ENCODE measurements at regions not wholly inside any gene's neighbourhood (a gene's known extent, or its start where the extent isn't known, plus 50 kb on each side); places are given as distances from the start of the nearest gene placed in this dataset.

- Histone ChIP-seq H3K36me3 (ENCODE audit: insufficient read depth, low read length) (no peaks in the 10 kb centered on the region), H3K27me3 (ENCODE audit: insufficient read depth, low read length, poor library complexity, severe bottlenecking) (no peaks in the 10 kb centered on the region), H3K79me2 (ENCODE audit: insufficient read depth, low read length) (no peaks in the 10 kb centered on the region), H3K9me3 (ENCODE audit: insufficient read depth, low read depth, low read length) (no peaks in the 10 kb centered on the region), H3F3A (ENCODE audit: low read depth) (no peaks in the 10 kb centered on the region), H3K9me2 (replicated peaks; ENCODE audit: low read depth, low read length) (no peaks in the 10 kb centered on the region), H3K4me2 (ENCODE audit: low read depth, low read length, poor library complexity, severe bottlenecking) (no peak overlapping the region), H4K20me1 (ENCODE audit: insufficient read depth, low read length, poor library complexity, severe bottlenecking) (no peaks in the 10 kb centered on the region), H3K4me1 (ENCODE audit: insufficient read depth, low read length, poor library complexity, severe bottlenecking) (no peaks in the 10 kb centered on the region), H3K9ac (ENCODE audit: low read depth, low read length, poor library complexity, severe bottlenecking) (no peak overlapping the region), H3K4me3 (ENCODE audit: low read length, poor library complexity, severe bottlenecking) (no peak overlapping the region), H2AFZ (ENCODE audit: low read length) (no peak overlapping the region)
- TF ChIP-seq EZH2phosphoT487 (IDR thresholded peaks at IDR 0.05; ENCODE audit: borderline replicate concordance) (no peak), CTCF (conservative IDR thresholded peaks at IDR 0.05; ENCODE audit: low read length) (no peak)
Measured at GRCh38 chr11:119906376-119906775, 177.4 kb upstream of the NECTIN1 start.

- Histone ChIP-seq H3K4me3 (ENCODE audit: low read length, poor library complexity, severe bottlenecking) (no peak overlapping the region), H4K20me1 (ENCODE audit: insufficient read depth, low read length, poor library complexity, severe bottlenecking) (no peaks in the 10 kb centered on the region), H3K4me2 (ENCODE audit: low read depth, low read length, poor library complexity, severe bottlenecking) (no peak overlapping the region), H3K9me3 (ENCODE audit: insufficient read depth, low read depth, low read length) (no peaks in the 10 kb centered on the region), H3F3A (ENCODE audit: low read depth) (no peaks in the 10 kb centered on the region), H3K4me1 (ENCODE audit: insufficient read depth, low read length, poor library complexity, severe bottlenecking) (no peaks in the 10 kb centered on the region), H3K79me2 (ENCODE audit: insufficient read depth, low read length) (no peaks in the 10 kb centered on the region), H3K36me3 (ENCODE audit: insufficient read depth, low read length) (no peaks in the 10 kb centered on the region), H3K9me2 (replicated peaks; ENCODE audit: low read depth, low read length) (no peaks in the 10 kb centered on the region), H3K9ac (ENCODE audit: low read depth, low read length, poor library complexity, severe bottlenecking) (no peak overlapping the region), H3K27me3 (ENCODE audit: insufficient read depth, low read length, poor library complexity, severe bottlenecking) (no peaks in the 10 kb centered on the region), H2AFZ (ENCODE audit: low read length) (no peak overlapping the region)
- TF ChIP-seq EZH2phosphoT487 (IDR thresholded peaks at IDR 0.05; ENCODE audit: borderline replicate concordance) = no peak
- no peak for TF ChIP-seq CTCF (conservative IDR thresholded peaks at IDR 0.05; ENCODE audit: low read length)
Measured at GRCh38 chr11:119905162-119905561, 176.2 kb upstream of the NECTIN1 start.

- Histone ChIP-seq H3K79me2 (ENCODE audit: insufficient read depth, low read length) (no peaks in the 10 kb centered on the region), H3K9ac (ENCODE audit: low read depth, low read length, poor library complexity, severe bottlenecking) (no peak overlapping the region), H2AFZ (ENCODE audit: low read length) (no peak overlapping the region), H3F3A (ENCODE audit: low read depth) (no peaks in the 10 kb centered on the region), H3K36me3 (ENCODE audit: insufficient read depth, low read length) (no peaks in the 10 kb centered on the region), H3K4me3 (ENCODE audit: low read length, poor library complexity, severe bottlenecking) (no peak overlapping the region), H3K4me1 (ENCODE audit: insufficient read depth, low read length, poor library complexity, severe bottlenecking) (no peaks in the 10 kb centered on the region), H3K9me3 (ENCODE audit: insufficient read depth, low read depth, low read length) (no peaks in the 10 kb centered on the region), H3K4me2 (ENCODE audit: low read depth, low read length, poor library complexity, severe bottlenecking) (no peak overlapping the region), H4K20me1 (ENCODE audit: insufficient read depth, low read length, poor library complexity, severe bottlenecking) (no peaks in the 10 kb centered on the region), H3K27me3 (ENCODE audit: insufficient read depth, low read length, poor library complexity, severe bottlenecking) (no peaks in the 10 kb centered on the region), H3K9me2 (replicated peaks; ENCODE audit: low read depth, low read length) (no peaks in the 10 kb centered on the region)
- TF ChIP-seq EZH2phosphoT487 (IDR thresholded peaks at IDR 0.05; ENCODE audit: borderline replicate concordance) (no peak), CTCF (conservative IDR thresholded peaks at IDR 0.05; ENCODE audit: low read length) (no peak)
Measured at GRCh38 chr11:119904531-119905035, 175.6 kb upstream of the NECTIN1 start.

Data from Loucy (cell line).